ENCODE measurements at regions not wholly inside any gene's neighbourhood (a gene's known extent, or its start where the extent isn't known, plus 50 kb on each side); places are given as distances from the start of the nearest gene placed in this dataset.

- Histone ChIP-seq H3K4me2 (ENCODE audit: low read length) (no peak overlapping the region), H3K27me3 (ENCODE audit: insufficient read depth, low read length) (no peaks in the 10 kb centered on the region), H2AFZ (ENCODE audit: low read depth, low read length, poor library complexity, severe bottlenecking) (no peak overlapping the region), H3K36me3 (ENCODE audit: control insufficient read depth in 1 of 2, insufficient read depth in 2 of 2, low read length in 2 of 2) (no peaks in the 10 kb centered on the region), H3K9ac (ENCODE audit: low read length) (no peak overlapping the region), H3K4me1 (ENCODE audit: control insufficient read depth in 1 of 2, insufficient read depth in 2 of 2, low read length in 2 of 2) (no peaks in the 10 kb centered on the region), H3K9me3 (ENCODE audit: control insufficient read depth in 1 of 2, insufficient read depth in 1 of 2, low read depth in 1 of 2, low read length in 2 of 2) (no peaks in the 10 kb centered on the region), H4K20me1 (ENCODE audit: insufficient read depth) (no peaks in the 10 kb centered on the region), H3K79me2 (ENCODE audit: insufficient read depth, low read length) (no peaks in the 10 kb centered on the region), H3K9me2 (ENCODE audit: insufficient read depth) (no peaks in the 10 kb centered on the region), H3K27ac (ENCODE audit: low read depth, low read length) (no peak overlapping the region), H3K4me3 (replicated peaks in 1 of 2; ENCODE audit: low read depth in 1 of 2, low read length in 2 of 2) (no peak overlapping the region)
- intact Hi-C loops (cut with micrococcal nuclease) = no loop called here
- DNase-seq (ENCODE audit: low read depth, low spot score) = no peak
- no peak for TF ChIP-seq POLR2A (IDR thresholded peaks at IDR 0.05; ENCODE audit: borderline replicate concordance, extremely low read depth, insufficient read depth, insufficient read length)
- TF ChIP-seq TCF7L2 (IDR thresholded peaks at IDR 0.05; ENCODE audit: borderline replicate concordance, extremely low read depth, insufficient read depth, insufficient read length) = no peak
- no peak for TF ChIP-seq SIN3A (IDR thresholded peaks at IDR 0.05; ENCODE audit: low read depth)
- no peak for TF ChIP-seq SP1 (IDR thresholded peaks at IDR 0.05; ENCODE audit: low read depth)
- no peak for TF ChIP-seq MAX (IDR thresholded peaks at IDR 0.05)
- TF ChIP-seq ATF3 (IDR thresholded peaks at IDR 0.05) = no peak
- no peak for TF ChIP-seq ZFX (IDR thresholded peaks at IDR 0.05)
- TF ChIP-seq ZNF274 (IDR thresholded peaks at IDR 0.05; ENCODE audit: low read depth, low read length) = no peak
- TF ChIP-seq JUND (IDR thresholded peaks at IDR 0.05) = no peak
- no peak for TF ChIP-seq CTCF (IDR thresholded peaks at IDR 0.05 in 2 of 3, conservative IDR thresholded peaks at IDR 0.05 in 1 of 3; ENCODE audit: borderline replicate concordance in 1 of 3, insufficient read depth in 1 of 3, low read depth in 2 of 3, low read length in 2 of 3)
- TF ChIP-seq YY1 (IDR thresholded peaks at IDR 0.05; ENCODE audit: extremely low read depth, insufficient replicate concordance, low read depth, low read length) = no peak
- TF ChIP-seq CEBPB (IDR thresholded peaks at IDR 0.05; ENCODE audit: low read depth) = no peak
- no peak for TF ChIP-seq CBX3 (IDR thresholded peaks at IDR 0.05; ENCODE audit: low read depth)
- TF ChIP-seq EZH2 (IDR thresholded peaks at IDR 0.05) = no peak
- no peak for TF ChIP-seq POLR2AphosphoS5 (IDR thresholded peaks at IDR 0.05; ENCODE audit: low read depth, low read length)
- TF ChIP-seq FOSL1 (IDR thresholded peaks at IDR 0.05; ENCODE audit: low read depth) = no peak
- no peak for TF ChIP-seq ZBTB33 (IDR thresholded peaks at IDR 0.05; ENCODE audit: extremely low read depth, insufficient replicate concordance, low read length)
- no peak for TF ChIP-seq EZH2phosphoT487 (IDR thresholded peaks at IDR 0.05; ENCODE audit: borderline replicate concordance)
- TF ChIP-seq RAD21 (IDR thresholded peaks at IDR 0.05; ENCODE audit: low read depth) = no peak
- no peak for TF ChIP-seq EGR1 (IDR thresholded peaks at IDR 0.05; ENCODE audit: low read depth)
- ATAC-seq = no peak
- POLR2A ChIA-PET = no interaction called here
- RAD21 ChIA-PET (ENCODE audit: low non-redundant PET in 1 of 2, low total read pairs in 2 of 2, uncharacterized antibody in 2 of 2, unreplicated experiment in 2 of 2) = no interaction called here
- CTCF ChIA-PET = no interaction called here
- BruUV-seq (replicated peaks) = no TSS peak
Observed at GRCh38 chr4:160685729-160686128, 1478.1 kb downstream of the FSTL5 start.

All from HCT116 (cell line).